ENCODE measurements at regions not wholly inside any gene's neighbourhood (a gene's known extent, or its start where the extent isn't known, plus 50 kb on each side); places are given as distances from the start of the nearest gene placed in this dataset.

DNA sequence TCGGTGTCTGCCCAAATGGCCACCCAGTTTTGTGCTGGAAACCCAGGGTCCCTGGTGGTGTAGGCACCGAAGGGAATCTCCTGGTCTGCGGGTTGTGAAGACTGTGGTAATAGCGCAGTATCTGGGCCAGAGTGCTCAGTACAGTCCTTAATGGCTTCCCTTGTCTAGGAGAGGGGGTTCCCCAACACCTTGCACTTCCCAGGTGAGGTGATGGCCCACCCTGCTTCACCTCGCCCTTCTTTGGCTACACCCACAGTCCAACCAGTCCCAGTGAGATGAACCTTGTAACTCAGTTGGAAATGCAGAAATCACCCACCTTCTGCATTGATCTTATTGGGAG lies 402.4 kb downstream of the SRGAP2C start:
- no peak overlapping the region for H3K9ac ChIP-seq (ENCODE audit: low read depth, low read length, poor library complexity)
- WGBS, 2 donors (ENCODE audit: extremely low coverage in 2 of 2, insufficient read length in 2 of 2, insufficient replicate concordance in 1 of 2), result no CpG with 5 or more reads among the region's 5 CpGs
- H3K36me3 ChIP-seq (replicated peaks in 1 of 2; ENCODE audit: control insufficient read depth in 2 of 2, insufficient read depth in 2 of 2, low read length in 2 of 2), result no peaks in the 10 kb centered on the region
- no peak overlapping the region for H3K4ac ChIP-seq (ENCODE audit: low read length)
- H2BK12ac ChIP-seq (ENCODE audit: low read length), result no peak overlapping the region
- H2BK15ac ChIP-seq (ENCODE audit: low read length), result peak overlapping the region; percentile 59
- H4K8ac ChIP-seq (ENCODE audit: low read depth, low read length), result no peak overlapping the region
- H2BK120ac ChIP-seq (ENCODE audit: low read depth, low read length), result no peak overlapping the region
- no peaks in the 10 kb centered on the region for H3K79me1 ChIP-seq (ENCODE audit: low read depth, low read length)
- H2AFZ ChIP-seq (ENCODE audit: low read length), result peak overlapping the region; percentile 78
- no peak overlapping the region for H2BK5ac ChIP-seq (ENCODE audit: low read length)
- no peak overlapping the region for H2AK5ac ChIP-seq (ENCODE audit: low read depth, low read length)
- H3K4me3 ChIP-seq (ENCODE audit: low read length in 2 of 2), result no peak overlapping the region
- H3K18ac ChIP-seq (ENCODE audit: low read length), result peak overlapping the region; percentile 71
- no peaks in the 10 kb centered on the region for H3K27me3 ChIP-seq (ENCODE audit: control insufficient read depth in 3 of 3, insufficient read depth in 3 of 3, low read depth in 1 of 3, low read length in 3 of 3)
- no peaks in the 10 kb centered on the region for H3K9me3 ChIP-seq (replicated peaks in 1 of 2; ENCODE audit: control insufficient read depth in 2 of 2, insufficient read depth in 1 of 2, low read depth in 1 of 2, low read length in 2 of 2)
- no peak overlapping the region for H4K91ac ChIP-seq (ENCODE audit: low read depth, low read length, poor library complexity)
- no peak overlapping the region for H3K23ac ChIP-seq (ENCODE audit: low read depth, low read length, poor library complexity)
- DNase-seq (ENCODE audit: low spot score), result no peak
- no peak overlapping the region for H3K27ac ChIP-seq (replicated peaks; ENCODE audit: low read length)
- H3K4me2 ChIP-seq (ENCODE audit: insufficient read depth, low read length, poor library complexity, severe bottlenecking), result no peak overlapping the region
- no peak overlapping the region for H3K14ac ChIP-seq (ENCODE audit: low read length)
- peaks cover 0 to 2% of the 10 kb centered on the region in 2 donors for H3K4me1 ChIP-seq (ENCODE audit: control insufficient read depth in 2 of 2, insufficient read depth in 1 of 2, low read depth in 1 of 2, low read length in 2 of 2)

DNA sequence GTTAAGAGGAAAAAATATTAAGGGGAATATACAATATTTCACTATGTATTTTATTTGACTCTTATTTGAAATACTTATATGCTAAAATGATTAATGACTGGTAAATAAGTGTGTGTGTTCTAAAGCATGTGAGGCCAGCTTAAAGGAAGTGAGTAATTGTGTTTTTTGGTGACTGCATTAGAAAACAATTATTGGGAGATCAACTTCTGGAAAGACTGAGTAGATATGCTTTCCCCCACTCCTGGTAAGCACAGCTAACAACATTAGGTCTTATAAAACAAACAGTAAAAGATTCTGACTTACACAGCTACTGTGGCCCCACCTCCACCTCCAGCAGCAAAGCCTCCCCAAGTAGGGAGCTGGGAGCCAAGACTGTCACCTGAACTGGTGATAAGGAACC lies 403.0 kb downstream of the SRGAP2C start:
- Histone ChIP-seq H4K91ac (ENCODE audit: low read depth, low read length, poor library complexity) (no peak overlapping the region), H2AK5ac (ENCODE audit: low read depth, low read length) (no peak overlapping the region), H3K79me1 (ENCODE audit: low read depth, low read length) (no peaks in the 10 kb centered on the region), H3K14ac (ENCODE audit: low read length) (no peak overlapping the region), H3K4me3 (ENCODE audit: low read length in 2 of 2) (no peak overlapping the region), H2BK5ac (ENCODE audit: low read length) (no peak overlapping the region), H3K23ac (ENCODE audit: low read depth, low read length, poor library complexity) (no peak overlapping the region), H3K4me1 (ENCODE audit: control insufficient read depth in 2 of 2, insufficient read depth in 1 of 2, low read depth in 1 of 2, low read length in 2 of 2) (peaks cover 0 to 2% of the 10 kb centered on the region in 2 donors), H2BK15ac (ENCODE audit: low read length) (no peak overlapping the region), H2BK12ac (ENCODE audit: low read length) (no peak overlapping the region), H3K4ac (ENCODE audit: low read length) (no peak overlapping the region), H2BK120ac (ENCODE audit: low read depth, low read length) (no peak overlapping the region), H3K27ac (replicated peaks; ENCODE audit: low read length) (no peak overlapping the region), H2AFZ (ENCODE audit: low read length) (no peak overlapping the region), H3K9me3 (replicated peaks in 1 of 2; ENCODE audit: control insufficient read depth in 2 of 2, insufficient read depth in 1 of 2, low read depth in 1 of 2, low read length in 2 of 2) (no peaks in the 10 kb centered on the region), H3K36me3 (replicated peaks in 1 of 2; ENCODE audit: control insufficient read depth in 2 of 2, insufficient read depth in 2 of 2, low read length in 2 of 2) (no peaks in the 10 kb centered on the region), H3K4me2 (ENCODE audit: insufficient read depth, low read length, poor library complexity, severe bottlenecking) (no peak overlapping the region), H3K27me3 (ENCODE audit: control insufficient read depth in 3 of 3, insufficient read depth in 3 of 3, low read depth in 1 of 3, low read length in 3 of 3) (no peaks in the 10 kb centered on the region), H3K18ac (ENCODE audit: low read length) (no peak overlapping the region), H4K8ac (ENCODE audit: low read depth, low read length) (no peak overlapping the region), H3K9ac (ENCODE audit: low read depth, low read length, poor library complexity) (no peak overlapping the region)
- no peak for DNase-seq (ENCODE audit: low spot score)

DNA sequence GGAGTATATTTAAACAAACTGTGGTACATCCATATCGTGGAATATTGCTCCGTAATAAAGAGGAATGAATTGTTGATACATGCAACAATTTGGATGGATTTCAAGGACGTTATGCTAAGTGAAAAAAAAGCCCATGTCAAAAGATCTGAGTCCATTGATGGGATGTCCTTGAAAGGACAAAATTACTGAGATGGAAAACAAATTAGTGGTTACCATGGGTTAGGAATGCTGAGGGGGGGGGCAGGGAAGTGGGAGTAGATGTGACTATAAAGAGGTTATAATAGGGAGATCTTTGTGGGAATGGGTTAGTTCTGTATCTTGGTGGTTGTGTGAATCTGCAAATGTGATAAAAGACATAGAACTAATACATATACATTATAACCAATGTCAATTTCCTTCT lies 409.3 kb downstream of the SRGAP2C start:
- no peak overlapping the region for H2BK12ac ChIP-seq (ENCODE audit: low read length)

DNA sequence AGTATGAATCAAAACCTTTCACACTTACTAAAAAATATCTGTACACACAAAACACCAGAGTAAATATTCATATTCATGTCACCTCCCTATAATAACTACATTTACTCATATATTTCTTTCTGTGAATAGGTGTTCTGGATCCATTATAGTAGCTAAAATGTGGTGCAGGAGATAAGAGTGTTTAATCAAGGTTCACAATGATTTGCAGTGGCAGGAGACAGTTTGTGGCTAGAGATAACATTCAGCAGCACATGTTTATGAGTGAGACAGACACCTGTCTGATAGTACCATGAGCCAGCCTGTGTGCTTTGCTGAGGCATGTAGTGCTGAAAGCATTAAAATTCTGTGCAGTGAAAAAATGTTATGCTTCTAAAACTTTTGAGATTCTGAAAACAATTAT lies 410.3 kb downstream of the SRGAP2C start:
- Histone ChIP-seq H2BK15ac (ENCODE audit: low read length) (no peak overlapping the region), H3K27me3 (ENCODE audit: control insufficient read depth in 3 of 3, insufficient read depth in 3 of 3, low read depth in 1 of 3, low read length in 3 of 3) (no peaks in the 10 kb centered on the region), H2AK5ac (ENCODE audit: low read depth, low read length) (no peak overlapping the region), H3K9ac (ENCODE audit: low read depth, low read length, poor library complexity) (no peak overlapping the region), H3K23ac (ENCODE audit: low read depth, low read length, poor library complexity) (no peak overlapping the region), H3K14ac (ENCODE audit: low read length) (no peak overlapping the region), H3K4me1 (ENCODE audit: control insufficient read depth in 2 of 2, insufficient read depth in 1 of 2, low read depth in 1 of 2, low read length in 2 of 2) (no peaks in the 10 kb centered on the region), H3K79me1 (ENCODE audit: low read depth, low read length) (no peaks in the 10 kb centered on the region), H3K4me2 (ENCODE audit: insufficient read depth, low read length, poor library complexity, severe bottlenecking) (no peak overlapping the region), H3K4ac (ENCODE audit: low read length) (no peak overlapping the region), H3K18ac (ENCODE audit: low read length) (no peak overlapping the region), H2BK5ac (ENCODE audit: low read length) (no peak overlapping the region), H2BK120ac (ENCODE audit: low read depth, low read length) (no peak overlapping the region), H2BK12ac (ENCODE audit: low read length) (no peak overlapping the region), H3K4me3 (ENCODE audit: low read length in 2 of 2) (no peak overlapping the region), H2AFZ (ENCODE audit: low read length) (no peak overlapping the region), H3K9me3 (replicated peaks in 1 of 2; ENCODE audit: control insufficient read depth in 2 of 2, insufficient read depth in 1 of 2, low read depth in 1 of 2, low read length in 2 of 2) (no peaks in the 10 kb centered on the region), H3K27ac (replicated peaks; ENCODE audit: low read length) (no peak overlapping the region), H4K8ac (ENCODE audit: low read depth, low read length) (no peak overlapping the region), H3K36me3 (replicated peaks in 1 of 2; ENCODE audit: control insufficient read depth in 2 of 2, insufficient read depth in 2 of 2, low read length in 2 of 2) (no peaks in the 10 kb centered on the region), H4K91ac (ENCODE audit: low read depth, low read length, poor library complexity) (no peak overlapping the region)
- DNase-seq (ENCODE audit: low spot score), result no peak

More for the DNA sequence above, 409.3 kb downstream of the SRGAP2C start:
- H3K79me1 ChIP-seq (ENCODE audit: low read depth, low read length), result no peaks in the 10 kb centered on the region
- H2BK15ac ChIP-seq (ENCODE audit: low read length), result no peak overlapping the region
- H3K14ac ChIP-seq (ENCODE audit: low read length), result no peak overlapping the region
- no peak overlapping the region for H4K91ac ChIP-seq (ENCODE audit: low read depth, low read length, poor library complexity)
- no peak overlapping the region for H2BK120ac ChIP-seq (ENCODE audit: low read depth, low read length)
- H3K4me2 ChIP-seq (ENCODE audit: insufficient read depth, low read length, poor library complexity, severe bottlenecking), result no peak overlapping the region
- no peak overlapping the region for H3K4me3 ChIP-seq (ENCODE audit: low read length in 2 of 2)
- no peak overlapping the region for H2AFZ ChIP-seq (ENCODE audit: low read length)
- no peaks in the 10 kb centered on the region for H3K36me3 ChIP-seq (replicated peaks in 1 of 2; ENCODE audit: control insufficient read depth in 2 of 2, insufficient read depth in 2 of 2, low read length in 2 of 2)
- H3K18ac ChIP-seq (ENCODE audit: low read length), result no peak overlapping the region
- no peak overlapping the region for H3K27ac ChIP-seq (replicated peaks; ENCODE audit: low read length)
- no peaks in the 10 kb centered on the region for H3K27me3 ChIP-seq (ENCODE audit: control insufficient read depth in 3 of 3, insufficient read depth in 3 of 3, low read depth in 1 of 3, low read length in 3 of 3)
- DNase-seq (ENCODE audit: low spot score), result no peak
- H3K9me3 ChIP-seq (replicated peaks in 1 of 2; ENCODE audit: control insufficient read depth in 2 of 2, insufficient read depth in 1 of 2, low read depth in 1 of 2, low read length in 2 of 2), result no peaks in the 10 kb centered on the region
- H3K4me1 ChIP-seq (ENCODE audit: control insufficient read depth in 2 of 2, insufficient read depth in 1 of 2, low read depth in 1 of 2, low read length in 2 of 2), result no peaks in the 10 kb centered on the region
- H3K4ac ChIP-seq (ENCODE audit: low read length), result no peak overlapping the region
- H3K9ac ChIP-seq (ENCODE audit: low read depth, low read length, poor library complexity), result no peak overlapping the region
- WGBS, 2 donors (ENCODE audit: extremely low coverage in 2 of 2, insufficient read length in 2 of 2, insufficient replicate concordance in 1 of 2), result no CpG with 5 or more reads among the region's 3 CpGs
- H2AK5ac ChIP-seq (ENCODE audit: low read depth, low read length), result no peak overlapping the region
- H4K8ac ChIP-seq (ENCODE audit: low read depth, low read length), result no peak overlapping the region
- no peak overlapping the region for H2BK5ac ChIP-seq (ENCODE audit: low read length)
- H3K23ac ChIP-seq (ENCODE audit: low read depth, low read length, poor library complexity), result no peak overlapping the region
